ENCODE measurements at regions not wholly inside any gene's neighbourhood (a gene's known extent, or its start where the extent isn't known, plus 50 kb on each side); places are given as distances from the start of the nearest gene placed in this dataset.

DNA sequence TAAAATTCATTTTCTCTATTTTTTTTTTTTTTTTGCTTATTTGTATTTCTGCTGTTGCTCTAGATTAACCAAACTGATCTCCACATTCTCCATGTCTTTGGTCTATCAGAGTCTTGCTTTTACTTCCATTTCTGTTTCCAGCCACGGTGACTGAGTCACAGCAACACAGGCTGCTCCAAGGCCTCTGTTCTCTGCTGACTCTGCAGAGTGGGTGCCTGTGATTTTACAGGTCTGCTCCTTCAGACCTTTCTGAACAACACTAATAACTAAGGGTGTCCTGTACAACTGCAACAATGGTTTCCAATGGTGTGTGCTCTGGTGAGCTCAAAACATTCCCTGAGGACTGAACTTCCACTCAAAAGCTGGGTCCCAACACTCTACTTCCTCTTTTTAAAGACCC is 102.3 kb upstream of the BMP2 start:
- no peak for TF ChIP-seq BCL11A (tag by site-specific recombination; IDR thresholded peaks at IDR 0.05; ENCODE audit: low read depth)
- TF ChIP-seq, protein P1, sequence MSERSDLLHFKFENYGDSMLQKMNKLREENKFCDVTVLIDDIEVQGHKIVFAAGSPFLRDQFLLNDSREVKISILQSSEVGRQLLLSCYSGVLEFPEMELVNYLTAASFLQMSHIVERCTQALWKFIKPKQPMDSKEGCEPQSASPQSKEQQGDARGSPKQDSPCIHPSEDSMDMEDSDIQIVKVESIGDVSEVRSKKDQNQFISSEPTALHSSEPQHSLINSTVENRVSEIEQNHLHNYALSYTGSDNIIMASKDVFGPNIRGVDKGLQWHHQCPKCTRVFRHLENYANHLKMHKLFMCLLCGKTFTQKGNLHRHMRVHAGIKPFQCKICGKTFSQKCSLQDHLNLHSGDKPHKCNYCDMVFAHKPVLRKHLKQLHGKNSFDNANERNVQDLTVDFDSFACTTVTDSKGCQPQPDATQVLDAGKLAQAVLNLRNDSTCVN (tag by site-specific recombination; optimal IDR thresholded peaks at IDR 0.05) = no peak
- TF ChIP-seq, protein P2, sequence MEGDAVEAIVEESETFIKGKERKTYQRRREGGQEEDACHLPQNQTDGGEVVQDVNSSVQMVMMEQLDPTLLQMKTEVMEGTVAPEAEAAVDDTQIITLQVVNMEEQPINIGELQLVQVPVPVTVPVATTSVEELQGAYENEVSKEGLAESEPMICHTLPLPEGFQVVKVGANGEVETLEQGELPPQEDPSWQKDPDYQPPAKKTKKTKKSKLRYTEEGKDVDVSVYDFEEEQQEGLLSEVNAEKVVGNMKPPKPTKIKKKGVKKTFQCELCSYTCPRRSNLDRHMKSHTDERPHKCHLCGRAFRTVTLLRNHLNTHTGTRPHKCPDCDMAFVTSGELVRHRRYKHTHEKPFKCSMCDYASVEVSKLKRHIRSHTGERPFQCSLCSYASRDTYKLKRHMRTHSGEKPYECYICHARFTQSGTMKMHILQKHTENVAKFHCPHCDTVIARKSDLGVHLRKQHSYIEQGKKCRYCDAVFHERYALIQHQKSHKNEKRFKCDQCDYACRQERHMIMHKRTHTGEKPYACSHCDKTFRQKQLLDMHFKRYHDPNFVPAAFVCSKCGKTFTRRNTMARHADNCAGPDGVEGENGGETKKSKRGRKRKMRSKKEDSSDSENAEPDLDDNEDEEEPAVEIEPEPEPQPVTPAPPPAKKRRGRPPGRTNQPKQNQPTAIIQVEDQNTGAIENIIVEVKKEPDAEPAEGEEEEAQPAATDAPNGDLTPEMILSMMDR (tag by site-specific recombination; IDR thresholded peaks at IDR 0.05) = no peak
- TF ChIP-seq ZNF621 (tag by site-specific recombination; IDR thresholded peaks at IDR 0.05) = no peak
- no peak for TF ChIP-seq ZNF132 (tag by site-specific recombination; IDR thresholded peaks at IDR 0.05; ENCODE audit: borderline replicate concordance)
- TF ChIP-seq KLF9 (tag by site-specific recombination; IDR thresholded peaks at IDR 0.05; ENCODE audit: low read depth) = no peak
- TF ChIP-seq YY1 (tag by site-specific recombination; IDR thresholded peaks at IDR 0.05) = no peak
- no peak for TF ChIP-seq ZNF24 (tag by site-specific recombination; IDR thresholded peaks at IDR 0.05)
